ENCODE measurements at regions not wholly inside any gene's neighbourhood (a gene's known extent, or its start where the extent isn't known, plus 50 kb on each side); places are given as distances from the start of the nearest gene placed in this dataset.

- TF ChIP-seq SMAD5 (IDR thresholded peaks at IDR 0.05; ENCODE audit: low read depth) (no peak), MTA3 (IDR thresholded peaks at IDR 0.05; ENCODE audit: borderline replicate concordance, low read length) (no peak), ELK1 (IDR thresholded peaks at IDR 0.05; ENCODE audit: low read depth, low read length) (no peak), CREB1 (IDR thresholded peaks at IDR 0.05; ENCODE audit: low read depth) (no peak)
Observed at GRCh38 chr6:71602385-71603007, 283.9 kb upstream of the RIMS1 start (continued).

GRCh38 chr6:71603021-71603420 lies 283.3 kb upstream of the RIMS1 start:
- in situ Hi-C loops (cut with MboI): no loop called here
- Histone ChIP-seq H3K4me3 (no peak overlapping the region), H3K79me2 (ENCODE audit: control insufficient read depth, insufficient read depth, low read length) (no peaks in the 10 kb centered on the region), H3K4me2 (ENCODE audit: control insufficient read depth, insufficient read depth) (no peak overlapping the region), H3K4me1 (ENCODE audit: control insufficient read depth, insufficient read depth, low read length) (no peaks in the 10 kb centered on the region), H3K9me3 (replicated peaks; ENCODE audit: control insufficient read depth, insufficient read depth, low read length) (no peaks in the 10 kb centered on the region), H3K9ac (ENCODE audit: control insufficient read depth, insufficient read depth, low read length) (no peak overlapping the region), H2AFZ (ENCODE audit: control insufficient read depth, low read depth, low read length) (no peak overlapping the region), H4K20me1 (ENCODE audit: control insufficient read depth, insufficient read depth) (no peaks in the 10 kb centered on the region), H3K27me3 (replicated peaks in 1 of 2; ENCODE audit: control insufficient read depth in 2 of 2, insufficient read depth in 2 of 2, low read length in 1 of 2) (no peaks in the 10 kb centered on the region), H3K27ac (ENCODE audit: control insufficient read depth, insufficient read depth) (no peak overlapping the region), H3K36me3 (ENCODE audit: control insufficient read depth in 2 of 2, insufficient read depth in 2 of 2, low read length in 1 of 2) (no peaks in the 10 kb centered on the region)
- ChIA-PET RAD21 (ENCODE audit: unreplicated experiment) (no interaction called here), POLR2A (no interaction called here), SMC1A (ENCODE audit: uncharacterized antibody, unreplicated experiment) (no interaction called here), CTCF (interaction anchor here (0.9 kb wide), 1 partner anchor 19 kb away, joined by 3 read pairs; no protein-coding TSS in a partner anchor)
- no peak for FAIRE-seq
- no peak for DNase-seq (ENCODE audit: low read depth, low spot score)
- no TSS peak for BruUV-seq (replicated peaks)
- intact Hi-C loops (cut with micrococcal nuclease; ENCODE audit: unreplicated experiment): no loop called here
- no peak for ATAC-seq
- TF ChIP-seq ZSCAN29 (IDR thresholded peaks at IDR 0.05) (no peak), BACH1 (IDR thresholded peaks at IDR 0.05; ENCODE audit: borderline replicate concordance) (no peak), POU2F2 (IDR thresholded peaks at IDR 0.05; ENCODE audit: borderline replicate concordance, low read depth, low read length) (no peak), ZNF592 (IDR thresholded peaks at IDR 0.05) (no peak), CHD1 (IDR thresholded peaks at IDR 0.05; ENCODE audit: low read depth, low read length) (no peak), IKZF1 (conservative IDR thresholded peaks at IDR 0.05) (no peak), LARP7 (IDR thresholded peaks at IDR 0.05) (no peak), BHLHE40 (IDR thresholded peaks at IDR 0.05; ENCODE audit: borderline replicate concordance in 1 of 2, low read depth in 2 of 2, low read length in 1 of 2) (no peak), CHD4 (IDR thresholded peaks at IDR 0.05) (no peak), ZNF207 (IDR thresholded peaks at IDR 0.05; ENCODE audit: borderline replicate concordance) (no peak), HDGF (IDR thresholded peaks at IDR 0.05) (no peak), YY1 (IDR thresholded peaks at IDR 0.05; ENCODE audit: low read depth, low read length) (no peak), SREBF2 (IDR thresholded peaks at IDR 0.05; ENCODE audit: low read length) (no peak), PML (IDR thresholded peaks at IDR 0.05; ENCODE audit: low read length) (no peak), POLR2AphosphoS5 (IDR thresholded peaks at IDR 0.05; ENCODE audit: low read length) (no peak), SREBF1 (IDR thresholded peaks at IDR 0.05; ENCODE audit: low read length) (no peak)
